HCT116 (cell line): ENCODE measurements at regions not wholly inside any gene's neighbourhood (a gene's known extent, or its start where the extent isn't known, plus 50 kb on each side); places are given as distances from the start of the nearest gene placed in this dataset.

Experiments used
- ATAC-seq: fragments of 200-7000 bp; cut with Tn5 transposase; 2 replicates; pipeline ENCODE4 v1.9.1; 2020; ENCODE audit warnings: mild to moderate bottlenecking, moderate library complexity
- BruUV-seq: library from RNA; stranded (reverse); fragments of 400-500 nt; replicated peaks from 2 replicates; lab custom pipeline; 2021; lab: Mats Ljungman, UMichigan
- CTCF ChIA-PET: fragments of 300-600 bp; sonication (Branson Sonifier 250); formaldehyde crosslinking; loops from one replicate; lab custom pipeline; 2021; ENCODE audit warnings: antibody characterized with exemption; lab: Charles Lee
- POLR2A ChIA-PET: fragments of 300-600, 350-600 bp; sonication (Branson Sonifier 250); formaldehyde crosslinking; loops from one replicate; lab custom pipeline; 2021; ENCODE audit warnings: antibody characterized with exemption; lab: Charles Lee
- RAD21 ChIA-PET, 2 experiments: fragments of 300-600 bp; sonication (Branson Sonifier 250); formaldehyde crosslinking; loops; one replicate each; lab custom pipeline; 2023; ENCODE audit warnings: low total read pairs in 2 of 2; ENCODE audit not compliant: uncharacterized antibody in 2 of 2, unreplicated experiment in 2 of 2, low non-redundant PET in 1 of 2; lab: Charles Lee
- DNase-seq: peaks from one replicate; pipeline ENCODE4 v3.0.0-alpha.2; 2010; ENCODE audit warnings: low read depth, low spot score
- H2AFZ ChIP-seq: fragments of 200-600 bp; shearing (Covaris generic), sonication (generic); 2 replicates; pipeline ENCODE4 v1.6.1; 2017; ENCODE audit warnings: low read depth, mixed run types, mixed read lengths, antibody characterized with exemption, low read length; ENCODE audit not compliant: poor library complexity, severe bottlenecking
- H3K27ac ChIP-seq: 2 replicates; pipeline ENCODE4 v1.5.1; 2012; ENCODE audit warnings: low read depth, low read length
- H3K27me3 ChIP-seq: fragments of 200-600 bp; sonication (generic); 2 replicates; pipeline ENCODE4 v1.6.1; 2016; ENCODE audit warnings: mixed run types, low read length, mixed read lengths; ENCODE audit not compliant: insufficient read depth
- H3K36me3 ChIP-seq, 2 experiments: fragments of 200-500 bp in 1 of 2; fragments of 200-600 bp in 1 of 2; sonication (Bioruptor generic) in 1 of 2; sonication (generic) in 1 of 2; 2 replicates each; pipeline versions ENCODE4 v1.5.1 to v1.6.1; 2014 to 2016; ENCODE audit warnings: low read length in 2 of 2, inconsistent platforms in 1 of 2, mixed read lengths in 1 of 2, mixed run types in 1 of 2; ENCODE audit not compliant: insufficient read depth in 2 of 2, control insufficient read depth in 1 of 2
- H3K4me1 ChIP-seq, 2 experiments: fragments of 200-600 bp in 1 of 2; sonication (generic) in 1 of 2; 2 replicates each; pipeline versions ENCODE4 v1.5.1 to v1.6.1; 2012 to 2017; ENCODE audit warnings: low read length in 2 of 2, inconsistent platforms in 1 of 2, mild to moderate bottlenecking in 1 of 2, mixed read lengths in 1 of 2, mixed run types in 1 of 2, moderate library complexity in 1 of 2; ENCODE audit not compliant: insufficient read depth in 2 of 2, control insufficient read depth in 1 of 2
- H3K4me2 ChIP-seq: fragments of 200-600 bp; sonication (generic); 2 replicates; pipeline ENCODE4 v1.6.1; 2017; ENCODE audit warnings: mixed run types, low read length, mixed read lengths
- H3K4me3 ChIP-seq, 2 experiments: fragments of 200-600 bp in 1 of 2; sonication (generic) in 1 of 2; replicated peaks in 1 of 2; 2 replicates each; pipeline ENCODE4 v1.5.1; 2011 to 2016; ENCODE audit warnings: low read length in 2 of 2, control low read depth in 1 of 2, low read depth in 1 of 2, mild to moderate bottlenecking in 1 of 2, mixed read lengths in 1 of 2, mixed run types in 1 of 2
- H3K79me2 ChIP-seq: fragments of 200-600 bp; sonication (generic); 2 replicates; pipeline ENCODE4 v1.6.1; 2017; ENCODE audit warnings: mild to moderate bottlenecking, mixed run types, low read length, moderate library complexity, mixed read lengths; ENCODE audit not compliant: insufficient read depth
- H3K9ac ChIP-seq: fragments of 200-600 bp; sonication (generic); 2 replicates; pipeline ENCODE4 v1.6.1; 2016; ENCODE audit warnings: low read length, mixed read lengths
- H3K9me2 ChIP-seq: fragments of 200-600 bp; sonication (generic), shearing (Covaris generic); 2 replicates; pipeline ENCODE4 v1.6.1; 2017; ENCODE audit warnings: mixed run types, mild to moderate bottlenecking, moderate library complexity; ENCODE audit not compliant: insufficient read depth
- H3K9me3 ChIP-seq, 2 experiments: fragments of 200-500 bp in 1 of 2; fragments of 200-600 bp in 1 of 2; sonication (Bioruptor generic) in 1 of 2; sonication (generic) in 1 of 2; 2 replicates each; pipeline ENCODE4 v1.6.1; 2014 to 2017; ENCODE audit warnings: low read length in 2 of 2, mixed read lengths in 2 of 2, inconsistent platforms in 1 of 2, low read depth in 1 of 2, mild to moderate bottlenecking in 1 of 2, mixed run types in 1 of 2, moderate library complexity in 1 of 2; ENCODE audit not compliant: control insufficient read depth in 1 of 2, insufficient read depth in 1 of 2
- H4K20me1 ChIP-seq: fragments of 200-600 bp; sonication (generic), shearing (Covaris generic); 2 replicates; pipeline ENCODE4 v1.6.1; 2017; ENCODE audit warnings: mixed run types, mild to moderate bottlenecking, moderate library complexity; ENCODE audit not compliant: insufficient read depth
- CBX3 ChIP-seq: IDR thresholded peaks from 2 replicates; pipeline ENCODE4 v1.6.1; 2012; ENCODE audit warnings: low read depth
- FOSL1 ChIP-seq: IDR thresholded peaks from 2 replicates; pipeline ENCODE4 v1.6.1; 2012; ENCODE audit warnings: low read depth
- MAX ChIP-seq: IDR thresholded peaks from 2 replicates; pipeline ENCODE4 v1.6.1; 2012
- POLR2A ChIP-seq: IDR thresholded peaks from 2 replicates; pipeline ENCODE4 v1.7.0; 2011; ENCODE audit warnings: borderline replicate concordance; ENCODE audit not compliant: insufficient read depth, insufficient read length; ENCODE audit errors: extremely low read depth
- POLR2AphosphoS5 ChIP-seq: IDR thresholded peaks from 2 replicates; pipeline ENCODE4 v1.6.1; 2011; ENCODE audit warnings: mild to moderate bottlenecking, low read depth, low read length, moderate library complexity
- REST ChIP-seq: IDR thresholded peaks from 2 replicates; pipeline ENCODE4 v1.6.1; 2012; ENCODE audit warnings: low read depth
- SIN3A ChIP-seq: IDR thresholded peaks from 2 replicates; pipeline ENCODE4 v1.6.1; 2012; ENCODE audit warnings: low read depth
- TCF7L2 ChIP-seq: IDR thresholded peaks from 2 replicates; pipeline ENCODE4 v1.7.0; 2011; ENCODE audit warnings: borderline replicate concordance, inconsistent platforms; ENCODE audit not compliant: insufficient read depth, insufficient read length; ENCODE audit errors: extremely low read depth
- intact Hi-C: fragments of 100-400 bp; cut with micrococcal nuclease; formaldehyde crosslinking; loops from 2 replicates; pipeline ENCODE4 v1.10.0; 2022

- H3K79me2 ChIP-seq: no peaks in the 10 kb centered on the region
- H3K36me3 ChIP-seq: no peaks in the 10 kb centered on the region
- TF ChIP-seq POLR2A (no peak), MAX (no peak), TCF7L2 (no peak), SIN3A (no peak), CBX3 (no peak), POLR2AphosphoS5 (no peak), FOSL1 (no peak), REST (no peak)
- no peaks in the 10 kb centered on the region for H3K9me3 ChIP-seq
- no peaks in the 10 kb centered on the region for H3K4me1 ChIP-seq
- DNase-seq: no peak
- no peaks in the 10 kb centered on the region for H3K27me3 ChIP-seq
- no peak for ATAC-seq
- H3K27ac ChIP-seq: no peak overlapping the region
- no peak overlapping the region for H3K9ac ChIP-seq
- ChIA-PET CTCF (no interaction called here), POLR2A (no interaction called here), RAD21 (no interaction called here)
- no peak overlapping the region for H2AFZ ChIP-seq
- H3K4me3 ChIP-seq: no peak overlapping the region
- H3K9me2 ChIP-seq: no peaks in the 10 kb centered on the region
- no TSS peak for BruUV-seq
- H4K20me1 ChIP-seq: no peaks in the 10 kb centered on the region; the same call in 1 of the 2 replicates
- intact Hi-C loops: loop anchor here (10.0 kb wide), 1 partner anchor 606 kb away; no protein-coding TSS in a partner anchor
- no peak overlapping the region for H3K4me2 ChIP-seq
Measured at GRCh38 chr2:118650327-118650726, 197.1 kb downstream of the EN1 start.
